GM10248 (cell line): ENCODE measurements at regions not wholly inside any gene's neighbourhood (a gene's known extent, or its start where the extent isn't known, plus 50 kb on each side); places are given as distances from the start of the nearest gene placed in this dataset.

ENCODE experiments used
- CTCF ChIA-PET: fragments of 300-600 bp; sonication (Branson Sonifier 250); formaldehyde crosslinking; extraction: SDS; loops from one replicate; lab custom pipeline; 2021; ENCODE audit warnings: antibody characterized with exemption; lab: Yijun Ruan, JAX
- POLR2A ChIA-PET: fragments of 350-650 bp; sonication (Branson Sonifier 250); formaldehyde crosslinking; extraction: SDS; loops from one replicate; lab custom pipeline; 2020; ENCODE audit warnings: antibody characterized with exemption; lab: Yijun Ruan, JAX
- DNase-seq: peaks from one replicate; pipeline ENCODE4 v3.0.0; 2012; ENCODE audit errors: extremely low spot score
- TF ChIP-seq, protein P1 (sequence below): IDR thresholded peaks from 2 replicates; pipeline ENCODE4 v1.5.1; 2012; ENCODE audit warnings: mild to moderate bottlenecking, low read depth; ENCODE audit errors: extremely low read depth, missing control alignments, control extremely low read depth

DNA sequence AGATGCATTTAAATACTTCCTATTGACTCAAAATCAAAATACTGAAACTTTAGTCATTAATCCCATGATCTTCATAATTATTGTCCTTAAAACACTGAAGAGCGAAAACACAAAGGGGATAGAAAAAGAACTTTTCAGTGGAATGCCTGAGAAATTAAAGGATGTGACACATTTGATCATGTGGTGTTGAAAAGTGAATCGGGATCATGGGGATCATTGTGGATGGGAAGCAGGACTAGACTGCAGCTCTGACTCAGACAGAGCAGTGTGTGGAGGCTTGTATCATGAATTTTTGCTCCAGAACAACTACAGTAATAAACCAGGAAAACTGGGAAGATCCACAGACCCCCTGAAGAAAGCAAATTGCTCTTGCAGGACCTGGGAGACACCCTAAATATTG, 161.1 kb upstream of the CXADR start:
- TF ChIP-seq, protein P1, sequence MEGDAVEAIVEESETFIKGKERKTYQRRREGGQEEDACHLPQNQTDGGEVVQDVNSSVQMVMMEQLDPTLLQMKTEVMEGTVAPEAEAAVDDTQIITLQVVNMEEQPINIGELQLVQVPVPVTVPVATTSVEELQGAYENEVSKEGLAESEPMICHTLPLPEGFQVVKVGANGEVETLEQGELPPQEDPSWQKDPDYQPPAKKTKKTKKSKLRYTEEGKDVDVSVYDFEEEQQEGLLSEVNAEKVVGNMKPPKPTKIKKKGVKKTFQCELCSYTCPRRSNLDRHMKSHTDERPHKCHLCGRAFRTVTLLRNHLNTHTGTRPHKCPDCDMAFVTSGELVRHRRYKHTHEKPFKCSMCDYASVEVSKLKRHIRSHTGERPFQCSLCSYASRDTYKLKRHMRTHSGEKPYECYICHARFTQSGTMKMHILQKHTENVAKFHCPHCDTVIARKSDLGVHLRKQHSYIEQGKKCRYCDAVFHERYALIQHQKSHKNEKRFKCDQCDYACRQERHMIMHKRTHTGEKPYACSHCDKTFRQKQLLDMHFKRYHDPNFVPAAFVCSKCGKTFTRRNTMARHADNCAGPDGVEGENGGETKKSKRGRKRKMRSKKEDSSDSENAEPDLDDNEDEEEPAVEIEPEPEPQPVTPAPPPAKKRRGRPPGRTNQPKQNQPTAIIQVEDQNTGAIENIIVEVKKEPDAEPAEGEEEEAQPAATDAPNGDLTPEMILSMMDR = no peak
- ChIA-PET CTCF (no interaction called here), POLR2A (no interaction called here)
- DNase-seq = no peak

DNA sequence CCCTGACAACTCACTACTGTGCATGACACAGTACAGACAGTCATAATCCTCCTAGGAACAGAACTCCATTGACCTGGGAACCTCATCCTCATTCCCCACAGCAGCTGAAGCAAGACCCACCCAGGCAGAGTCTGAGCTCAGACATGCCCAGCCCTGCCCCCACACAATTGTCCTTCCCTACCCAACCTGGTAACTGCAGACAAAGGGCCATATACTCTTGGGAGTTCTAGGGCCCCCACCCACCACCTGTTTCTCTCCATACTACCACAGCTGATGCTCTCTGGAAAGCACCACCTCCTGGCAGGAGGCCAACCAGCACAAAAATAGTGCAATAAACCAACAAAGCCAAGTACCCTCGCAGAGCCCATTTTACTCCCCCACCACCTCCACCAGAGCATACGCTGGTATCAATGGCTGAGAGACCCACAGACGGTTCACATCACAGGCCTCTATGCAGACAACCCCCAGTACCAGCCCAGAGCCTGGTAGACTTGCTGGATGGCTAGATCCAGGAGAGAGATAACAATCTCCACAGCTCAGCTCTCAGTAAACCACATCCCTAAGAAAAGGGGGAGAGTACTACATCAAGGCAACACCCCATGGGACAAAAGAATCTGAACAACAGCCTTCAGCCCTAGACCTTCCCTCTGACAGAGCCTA, 159.7 kb upstream of the CXADR start:
- POLR2A ChIA-PET = no interaction called here
- no peak for DNase-seq

GRCh38 chr21:17359781-17360180, 153.1 kb upstream of the CXADR start:
- ChIA-PET CTCF (no interaction called here), POLR2A (no interaction called here)

More for the DNA sequence above, 159.7 kb upstream of the CXADR start:
- TF ChIP-seq, protein P1 = no peak
- CTCF ChIA-PET = no interaction called here

GRCh38 chr21:17368748-17369363, 144.0 kb upstream of the CXADR start:
- POLR2A ChIA-PET = no interaction called here

More at GRCh38 chr21:17359781-17360180, 153.1 kb upstream of the CXADR start:
- TF ChIP-seq, protein P1 = no peak
- no peak for DNase-seq

GRCh38 chr21:17370263-17370662, 142.6 kb upstream of the CXADR start:
- POLR2A ChIA-PET = no interaction called here
- TF ChIP-seq, protein P1 = no peak
- no peak for DNase-seq
- CTCF ChIA-PET = no interaction called here

More at GRCh38 chr21:17368748-17369363, 144.0 kb upstream of the CXADR start:
- TF ChIP-seq, protein P1 = no peak
- CTCF ChIA-PET = interaction anchor here (1.0 to 1.5 kb wide), 2 partner anchors 19 to 22 kb away, joined by 3 to 5 read pairs; no protein-coding TSS in a partner anchor
- no peak for DNase-seq

DNA sequence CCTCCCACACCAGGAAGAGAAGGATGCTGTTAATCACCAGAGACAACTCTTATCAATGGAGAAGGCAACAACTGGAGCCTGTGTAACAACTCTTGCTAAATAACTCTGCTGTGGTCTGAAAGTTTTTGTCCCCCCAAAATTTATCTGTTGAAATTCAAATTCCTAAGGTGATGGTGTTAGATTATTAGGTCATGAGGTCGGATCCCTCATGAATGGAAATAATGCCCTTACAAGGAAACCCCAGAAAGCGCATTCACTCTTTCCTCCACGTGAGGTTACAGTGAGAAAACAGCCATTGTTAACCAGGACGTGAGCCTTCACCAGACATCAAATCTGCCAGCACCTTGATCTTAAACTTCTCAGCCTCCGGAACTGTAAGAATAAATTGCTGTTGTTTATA, 141.9 kb upstream of the CXADR start:
- TF ChIP-seq, protein P1 = no peak
- no peak for DNase-seq
- POLR2A ChIA-PET = no interaction called here
- CTCF ChIA-PET = no interaction called here
